ENCODE measurements at regions not wholly inside any gene's neighbourhood (a gene's known extent, or its start where the extent isn't known, plus 50 kb on each side); places are given as distances from the start of the nearest gene placed in this dataset.

- Histone ChIP-seq H3K9me3 (ENCODE audit: low read depth) (no peaks in the 10 kb centered on the region), H3K27me3 (replicated peaks; ENCODE audit: insufficient read depth) (no peaks in the 10 kb centered on the region), H3K4me2 (ENCODE audit: unreplicated experiment) (no peak overlapping the region), H3K9ac (no peak overlapping the region), H3K9me2 (ENCODE audit: insufficient read depth) (no peaks in the 10 kb centered on the region), H3F3A (ENCODE audit: insufficient read depth) (no peaks in the 10 kb centered on the region), H2AFZ (no peak overlapping the region), H3K79me2 (ENCODE audit: insufficient read depth) (no peaks in the 10 kb centered on the region), H3K27ac (no peak overlapping the region), H3K4me1 (ENCODE audit: insufficient read depth) (no peaks in the 10 kb centered on the region), H3K36me3 (ENCODE audit: low read depth) (no peaks in the 10 kb centered on the region), H4K20me1 (ENCODE audit: insufficient read depth) (no peaks in the 10 kb centered on the region), H3K4me3 (no peak overlapping the region)
- WGBS, 2 experiments (ENCODE audit: low coverage in 1 of 2, low lambda C conversion rate in 2 of 2, missing lambda C conversion rate in 2 of 2), result 21 to 25% methylated on average over 6 of the region's 6 CpGs
- in situ Hi-C loops (cut with MboI), result no loop called here
- no peak for DNase-seq
- TF ChIP-seq EZH2 (IDR thresholded peaks at IDR 0.05; ENCODE audit: insufficient read depth, poor library complexity, severe bottlenecking), result no peak
- no peak for TF ChIP-seq EZH2phosphoT487 (IDR thresholded peaks at IDR 0.05; ENCODE audit: insufficient read depth, low read depth)
These were observed 243.7 kb upstream of the CHD6 start for GRCh38 chr20:41861772-41862422.

- Histone ChIP-seq H3K27me3 (replicated peaks; ENCODE audit: insufficient read depth) (no peaks in the 10 kb centered on the region), H3K36me3 (ENCODE audit: low read depth) (no peaks in the 10 kb centered on the region), H3K9me3 (ENCODE audit: low read depth) (no peaks in the 10 kb centered on the region), H3K79me2 (ENCODE audit: insufficient read depth) (no peaks in the 10 kb centered on the region), H2AFZ (no peak overlapping the region), H3K4me1 (ENCODE audit: insufficient read depth) (no peaks in the 10 kb centered on the region), H4K20me1 (ENCODE audit: insufficient read depth) (no peaks in the 10 kb centered on the region), H3K9ac (no peak overlapping the region), H3K4me2 (ENCODE audit: unreplicated experiment) (no peak overlapping the region), H3K9me2 (ENCODE audit: insufficient read depth) (no peaks in the 10 kb centered on the region), H3K4me3 (no peak overlapping the region), H3F3A (ENCODE audit: insufficient read depth) (no peaks in the 10 kb centered on the region), H3K27ac (no peak overlapping the region)
- in situ Hi-C loops (cut with MboI), result no loop called here
- peak; percentile 58 for DNase-seq
- TF ChIP-seq EZH2phosphoT487 (IDR thresholded peaks at IDR 0.05; ENCODE audit: insufficient read depth, low read depth), result no peak
- TF ChIP-seq EZH2 (IDR thresholded peaks at IDR 0.05; ENCODE audit: insufficient read depth, poor library complexity, severe bottlenecking), result no peak
- WGBS, 2 experiments (ENCODE audit: low coverage in 1 of 2, low lambda C conversion rate in 2 of 2, missing lambda C conversion rate in 2 of 2), result 3 to 9% methylated on average over 3 of the region's 3 CpGs
These were observed 236.6 kb upstream of the CHD6 start for GRCh38 chr20:41854765-41855164.

- Histone ChIP-seq H3K27me3 (replicated peaks; ENCODE audit: insufficient read depth) (no peaks in the 10 kb centered on the region), H4K20me1 (ENCODE audit: insufficient read depth) (no peaks in the 10 kb centered on the region), H3K36me3 (ENCODE audit: low read depth) (no peaks in the 10 kb centered on the region), H3K27ac (no peak overlapping the region), H3K9me2 (ENCODE audit: insufficient read depth) (no peaks in the 10 kb centered on the region), H3K79me2 (ENCODE audit: insufficient read depth) (no peaks in the 10 kb centered on the region), H3K4me3 (no peak overlapping the region), H3K4me2 (ENCODE audit: unreplicated experiment) (no peak overlapping the region), H3K4me1 (ENCODE audit: insufficient read depth) (no peaks in the 10 kb centered on the region), H3K9me3 (ENCODE audit: low read depth) (no peaks in the 10 kb centered on the region), H3K9ac (no peak overlapping the region), H2AFZ (no peak overlapping the region), H3F3A (ENCODE audit: insufficient read depth) (no peaks in the 10 kb centered on the region)
- 0 to 3% methylated on average over 2 of the region's 2 CpGs for WGBS, 2 experiments (ENCODE audit: low coverage in 1 of 2, low lambda C conversion rate in 2 of 2, missing lambda C conversion rate in 2 of 2)
- TF ChIP-seq EZH2 (IDR thresholded peaks at IDR 0.05; ENCODE audit: insufficient read depth, poor library complexity, severe bottlenecking), result no peak
- TF ChIP-seq EZH2phosphoT487 (IDR thresholded peaks at IDR 0.05; ENCODE audit: insufficient read depth, low read depth), result no peak
- in situ Hi-C loops (cut with MboI), result no loop called here
- no peak for DNase-seq
These were observed 235.6 kb upstream of the CHD6 start for GRCh38 chr20:41853806-41854205.

- Histone ChIP-seq H3K4me2 (ENCODE audit: unreplicated experiment) (no peak overlapping the region), H2AFZ (no peak overlapping the region), H4K20me1 (ENCODE audit: insufficient read depth) (no peaks in the 10 kb centered on the region), H3K4me3 (no peak overlapping the region), H3K4me1 (ENCODE audit: insufficient read depth) (no peaks in the 10 kb centered on the region), H3K79me2 (ENCODE audit: insufficient read depth) (no peaks in the 10 kb centered on the region), H3K9me2 (ENCODE audit: insufficient read depth) (no peaks in the 10 kb centered on the region), H3K36me3 (ENCODE audit: low read depth) (no peaks in the 10 kb centered on the region), H3F3A (ENCODE audit: insufficient read depth) (no peaks in the 10 kb centered on the region), H3K27me3 (replicated peaks; ENCODE audit: insufficient read depth) (no peaks in the 10 kb centered on the region), H3K27ac (no peak overlapping the region), H3K9ac (no peak overlapping the region), H3K9me3 (ENCODE audit: low read depth) (no peaks in the 10 kb centered on the region)
- peak; percentile 19 for DNase-seq
- in situ Hi-C loops (cut with MboI), result no loop called here
- WGBS, 2 experiments (ENCODE audit: low coverage in 1 of 2, low lambda C conversion rate in 2 of 2, missing lambda C conversion rate in 2 of 2), result 13 to 19% methylated on average over 3 of the region's 3 CpGs
- TF ChIP-seq EZH2phosphoT487 (IDR thresholded peaks at IDR 0.05; ENCODE audit: insufficient read depth, low read depth) (no peak), EZH2 (IDR thresholded peaks at IDR 0.05; ENCODE audit: insufficient read depth, poor library complexity, severe bottlenecking) (no peak)
These were observed 230.0 kb upstream of the CHD6 start for GRCh38 chr20:41848180-41848579.
